ENCODE measurements at regions not wholly inside any gene's neighbourhood (a gene's known extent, or its start where the extent isn't known, plus 50 kb on each side); places are given as distances from the start of the nearest gene placed in this dataset.

GRCh38 chr19:28815257-28815656, 397.7 kb downstream of the UQCRFS1 start:
- ChIA-PET CTCF (no interaction called here), POLR2A (ENCODE audit: low non-redundant PET) (no interaction called here)
- intact Hi-C loops (cut with micrococcal nuclease; ENCODE audit: unreplicated experiment) = no loop called here
- Histone ChIP-seq H3K4me3 (ENCODE audit: low read depth, low read length, poor library complexity, severe bottlenecking) (no peak overlapping the region), H3K27ac (ENCODE audit: low read depth, low read length, poor library complexity, severe bottlenecking) (no peak overlapping the region), H3K27me3 (replicated peaks; ENCODE audit: insufficient read depth, low read depth, low read length, poor library complexity) (no peaks in the 10 kb centered on the region), H3K4me1 (ENCODE audit: insufficient read depth, low read length, poor library complexity, severe bottlenecking) (no peaks in the 10 kb centered on the region), H3K9me3 (ENCODE audit: low read depth, low read length, poor library complexity, severe bottlenecking) (peaks cover 35% of the 10 kb centered on the region), H3K36me3 (ENCODE audit: insufficient read depth, low read length, poor library complexity, severe bottlenecking) (no peaks in the 10 kb centered on the region)
- DNase-seq (ENCODE audit: low spot score) = no peak
- BruUV-seq (replicated peaks) = no TSS peak
- TF ChIP-seq CTCF (conservative IDR thresholded peaks at IDR 0.05; ENCODE audit: low read depth, low read length) (no peak), EZH2 (IDR thresholded peaks at IDR 0.05; ENCODE audit: borderline replicate concordance, low read depth, low read length, poor library complexity, severe bottlenecking) (no peak)

- TF ChIP-seq CTCF (conservative IDR thresholded peaks at IDR 0.05; ENCODE audit: low read depth, low read length) = no peak
- no peak for TF ChIP-seq EZH2 (IDR thresholded peaks at IDR 0.05; ENCODE audit: borderline replicate concordance, low read depth, low read length, poor library complexity, severe bottlenecking)
- BruUV-seq (replicated peaks) = no TSS peak
- H3K4me1 ChIP-seq (ENCODE audit: insufficient read depth, low read length, poor library complexity, severe bottlenecking) = no peaks in the 10 kb centered on the region
- H3K36me3 ChIP-seq (ENCODE audit: insufficient read depth, low read length, poor library complexity, severe bottlenecking) = no peaks in the 10 kb centered on the region
- no peaks in the 10 kb centered on the region for H3K27me3 ChIP-seq (replicated peaks; ENCODE audit: insufficient read depth, low read depth, low read length, poor library complexity)
- POLR2A ChIA-PET (ENCODE audit: low non-redundant PET) = no interaction called here
- no peak overlapping the region for H3K27ac ChIP-seq (ENCODE audit: low read depth, low read length, poor library complexity, severe bottlenecking)
- no peak overlapping the region for H3K4me3 ChIP-seq (ENCODE audit: low read depth, low read length, poor library complexity, severe bottlenecking)
- CTCF ChIA-PET = no interaction called here
- intact Hi-C loops (cut with micrococcal nuclease; ENCODE audit: unreplicated experiment) = no loop called here
- H3K9me3 ChIP-seq (ENCODE audit: low read depth, low read length, poor library complexity, severe bottlenecking) = peaks cover 43% of the 10 kb centered on the region
- DNase-seq (ENCODE audit: low spot score) = no peak
Measured at GRCh38 chr19:28794301-28794700, 418.6 kb downstream of the UQCRFS1 start.

- no peak overlapping the region for H3K4me3 ChIP-seq (ENCODE audit: low read depth, low read length, poor library complexity, severe bottlenecking)
- intact Hi-C loops (cut with micrococcal nuclease; ENCODE audit: unreplicated experiment) = no loop called here
- DNase-seq (ENCODE audit: low spot score) = no peak
- no TSS peak for BruUV-seq (replicated peaks)
- POLR2A ChIA-PET (ENCODE audit: low non-redundant PET) = no interaction called here
- H3K36me3 ChIP-seq (ENCODE audit: insufficient read depth, low read length, poor library complexity, severe bottlenecking) = no peaks in the 10 kb centered on the region
- H3K9me3 ChIP-seq (ENCODE audit: low read depth, low read length, poor library complexity, severe bottlenecking) = peaks cover 36% of the 10 kb centered on the region
- no peaks in the 10 kb centered on the region for H3K27me3 ChIP-seq (replicated peaks; ENCODE audit: insufficient read depth, low read depth, low read length, poor library complexity)
- no peak for TF ChIP-seq EZH2 (IDR thresholded peaks at IDR 0.05; ENCODE audit: borderline replicate concordance, low read depth, low read length, poor library complexity, severe bottlenecking)
- TF ChIP-seq CTCF (conservative IDR thresholded peaks at IDR 0.05; ENCODE audit: low read depth, low read length) = no peak
- H3K27ac ChIP-seq (ENCODE audit: low read depth, low read length, poor library complexity, severe bottlenecking) = no peak overlapping the region
- H3K4me1 ChIP-seq (ENCODE audit: insufficient read depth, low read length, poor library complexity, severe bottlenecking) = no peaks in the 10 kb centered on the region
- CTCF ChIA-PET = no interaction called here
Measured at GRCh38 chr19:28793391-28794168, 419.4 kb downstream of the UQCRFS1 start.
